ENCODE measurements at regions not wholly inside any gene's neighbourhood (a gene's known extent, or its start where the extent isn't known, plus 50 kb on each side); places are given as distances from the start of the nearest gene placed in this dataset.

DNA sequence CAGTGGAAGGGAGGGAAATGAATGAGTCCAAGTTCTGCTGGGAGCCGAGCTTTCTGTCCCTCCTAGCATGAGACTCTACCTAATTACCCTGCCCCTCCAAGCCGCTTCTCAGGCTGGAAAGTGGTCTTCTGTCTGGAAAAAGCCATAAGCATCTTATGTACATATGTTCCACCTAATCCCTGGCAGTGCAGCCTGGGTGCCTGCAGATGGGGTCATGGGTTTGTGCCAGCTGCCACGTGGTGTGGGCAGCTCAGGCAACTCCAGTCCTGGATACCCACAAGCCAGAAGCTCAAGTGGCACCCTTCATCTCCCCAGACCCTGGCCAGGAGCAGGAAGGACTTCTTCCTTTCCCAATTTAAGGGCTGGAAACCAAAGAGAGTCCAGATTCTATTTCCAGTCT lies 253.1 kb downstream of the LY86 start:
- TF ChIP-seq POLR2AphosphoS5 (IDR thresholded peaks at IDR 0.05) = no peak
- no peak for TF ChIP-seq POLR2A (IDR thresholded peaks at IDR 0.05)
- TF ChIP-seq, protein P1, sequence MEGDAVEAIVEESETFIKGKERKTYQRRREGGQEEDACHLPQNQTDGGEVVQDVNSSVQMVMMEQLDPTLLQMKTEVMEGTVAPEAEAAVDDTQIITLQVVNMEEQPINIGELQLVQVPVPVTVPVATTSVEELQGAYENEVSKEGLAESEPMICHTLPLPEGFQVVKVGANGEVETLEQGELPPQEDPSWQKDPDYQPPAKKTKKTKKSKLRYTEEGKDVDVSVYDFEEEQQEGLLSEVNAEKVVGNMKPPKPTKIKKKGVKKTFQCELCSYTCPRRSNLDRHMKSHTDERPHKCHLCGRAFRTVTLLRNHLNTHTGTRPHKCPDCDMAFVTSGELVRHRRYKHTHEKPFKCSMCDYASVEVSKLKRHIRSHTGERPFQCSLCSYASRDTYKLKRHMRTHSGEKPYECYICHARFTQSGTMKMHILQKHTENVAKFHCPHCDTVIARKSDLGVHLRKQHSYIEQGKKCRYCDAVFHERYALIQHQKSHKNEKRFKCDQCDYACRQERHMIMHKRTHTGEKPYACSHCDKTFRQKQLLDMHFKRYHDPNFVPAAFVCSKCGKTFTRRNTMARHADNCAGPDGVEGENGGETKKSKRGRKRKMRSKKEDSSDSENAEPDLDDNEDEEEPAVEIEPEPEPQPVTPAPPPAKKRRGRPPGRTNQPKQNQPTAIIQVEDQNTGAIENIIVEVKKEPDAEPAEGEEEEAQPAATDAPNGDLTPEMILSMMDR (IDR thresholded peaks at IDR 0.05 in 8 of 11, conservative IDR thresholded peaks at IDR 0.05 in 3 of 11) = no peak
